ENCODE measurements at regions not wholly inside any gene's neighbourhood (a gene's known extent, or its start where the extent isn't known, plus 50 kb on each side); places are given as distances from the start of the nearest gene placed in this dataset.

- Histone ChIP-seq H3K4me1 (ENCODE audit: insufficient read depth, low read length) (no peaks in the 10 kb centered on the region), H3K9ac (ENCODE audit: low read length) (no peak overlapping the region), H3K9me3 (ENCODE audit: low read length) (no peaks in the 10 kb centered on the region), H4K20me1 (ENCODE audit: low read length) (no peaks in the 10 kb centered on the region), H3K27ac (ENCODE audit: low read length) (no peak overlapping the region), H3K4me2 (ENCODE audit: low read length) (no peak overlapping the region), H3K4me3 (ENCODE audit: low read length) (no peak overlapping the region), H3F3A (ENCODE audit: low read length, unreplicated experiment) (no peaks in the 10 kb centered on the region), H2AFZ (ENCODE audit: low read length) (no peak overlapping the region), H3K36me3 (ENCODE audit: low read depth, low read length) (no peaks in the 10 kb centered on the region), H3K9me2 (replicated peaks; ENCODE audit: low read length) (no peaks in the 10 kb centered on the region), H3K79me2 (ENCODE audit: low read length) (no peaks in the 10 kb centered on the region), H3K27me3 (ENCODE audit: low read length) (no peaks in the 10 kb centered on the region)
- intact Hi-C loops (cut with micrococcal nuclease), result no loop called here
- DNase-seq (no peak), ATAC-seq (no peak)
- no TSS peak for BruUV-seq (replicated peaks)
- ChIA-PET POLR2A (ENCODE audit: unreplicated experiment) (no interaction called here), CTCF (no interaction called here)
- TF ChIP-seq EZH2phosphoT487 (IDR thresholded peaks at IDR 0.05; ENCODE audit: borderline replicate concordance, low read length), result no peak
- TF ChIP-seq EZH2 (IDR thresholded peaks at IDR 0.05; ENCODE audit: low read length, unreplicated experiment), result no peak
- no peak for TF ChIP-seq CTCF (conservative IDR thresholded peaks at IDR 0.05; ENCODE audit: low read depth, low read length)
Measured at GRCh38 chr9:647522-647921, 194.0 kb upstream of the DMRT1 start.

- TF ChIP-seq CTCF (conservative IDR thresholded peaks at IDR 0.05; ENCODE audit: low read depth, low read length), result no peak
- TF ChIP-seq EZH2 (IDR thresholded peaks at IDR 0.05; ENCODE audit: low read length, unreplicated experiment), result no peak
- no peak for TF ChIP-seq EZH2phosphoT487 (IDR thresholded peaks at IDR 0.05; ENCODE audit: borderline replicate concordance, low read length)
- ChIA-PET POLR2A (ENCODE audit: unreplicated experiment) (no interaction called here), CTCF (no interaction called here)
- no peaks in the 10 kb centered on the region for H3K9me2 ChIP-seq (replicated peaks; ENCODE audit: low read length)
- no peaks in the 10 kb centered on the region for H3K36me3 ChIP-seq (ENCODE audit: low read depth, low read length)
- no peak overlapping the region for H3K4me3 ChIP-seq (ENCODE audit: low read length)
- no peak overlapping the region for H3K27ac ChIP-seq (ENCODE audit: low read length)
- intact Hi-C loops (cut with micrococcal nuclease), result no loop called here
- no peak overlapping the region for H3K4me2 ChIP-seq (ENCODE audit: low read length)
- no peaks in the 10 kb centered on the region for H4K20me1 ChIP-seq (ENCODE audit: low read length)
- no peak for DNase-seq
- H3F3A ChIP-seq (ENCODE audit: low read length, unreplicated experiment), result no peaks in the 10 kb centered on the region
- H3K27me3 ChIP-seq (ENCODE audit: low read length), result no peaks in the 10 kb centered on the region
- H3K79me2 ChIP-seq (ENCODE audit: low read length), result no peaks in the 10 kb centered on the region
- H3K9ac ChIP-seq (ENCODE audit: low read length), result no peak overlapping the region
- H3K9me3 ChIP-seq (ENCODE audit: low read length), result no peaks in the 10 kb centered on the region
- H3K4me1 ChIP-seq (ENCODE audit: insufficient read depth, low read length), result no peaks in the 10 kb centered on the region
- BruUV-seq (replicated peaks), result no TSS peak
- H2AFZ ChIP-seq (ENCODE audit: low read length), result no peak overlapping the region
- no peak for ATAC-seq
Measured at GRCh38 chr9:649128-650074, 192.1 kb upstream of the DMRT1 start.

GRCh38 chr9:650362-650761 is 191.1 kb upstream of the DMRT1 start:
- H2AFZ ChIP-seq (ENCODE audit: low read length), result no peak overlapping the region
- no peaks in the 10 kb centered on the region for H4K20me1 ChIP-seq (ENCODE audit: low read length)
- no peaks in the 10 kb centered on the region for H3K79me2 ChIP-seq (ENCODE audit: low read length)
- H3F3A ChIP-seq (ENCODE audit: low read length, unreplicated experiment), result no peaks in the 10 kb centered on the region
- TF ChIP-seq EZH2 (IDR thresholded peaks at IDR 0.05; ENCODE audit: low read length, unreplicated experiment), result no peak
- TF ChIP-seq CTCF (conservative IDR thresholded peaks at IDR 0.05; ENCODE audit: low read depth, low read length), result no peak
- no peak overlapping the region for H3K4me3 ChIP-seq (ENCODE audit: low read length)
- H3K9me3 ChIP-seq (ENCODE audit: low read length), result no peaks in the 10 kb centered on the region
- no peaks in the 10 kb centered on the region for H3K27me3 ChIP-seq (ENCODE audit: low read length)
- ATAC-seq, result no peak
- POLR2A ChIA-PET (ENCODE audit: unreplicated experiment), result no interaction called here
- no peak for DNase-seq
- H3K27ac ChIP-seq (ENCODE audit: low read length), result no peak overlapping the region
- H3K9ac ChIP-seq (ENCODE audit: low read length), result no peak overlapping the region
- intact Hi-C loops (cut with micrococcal nuclease), result no loop called here
- H3K9me2 ChIP-seq (replicated peaks; ENCODE audit: low read length), result no peaks in the 10 kb centered on the region
- no peaks in the 10 kb centered on the region for H3K36me3 ChIP-seq (ENCODE audit: low read depth, low read length)
- H3K4me1 ChIP-seq (ENCODE audit: insufficient read depth, low read length), result no peaks in the 10 kb centered on the region
- no TSS peak for BruUV-seq (replicated peaks)
- CTCF ChIA-PET, result no interaction called here
- H3K4me2 ChIP-seq (ENCODE audit: low read length), result no peak overlapping the region
